OCI-LY7 (cell line): ENCODE measurements at regions not wholly inside any gene's neighbourhood (a gene's known extent, or its start where the extent isn't known, plus 50 kb on each side); places are given as distances from the start of the nearest gene placed in this dataset.

Source experiments
- BruUV-seq: library from RNA; stranded (reverse); fragments of 400-500 nt; replicated peaks from 2 replicates; lab custom pipeline; 2021; lab: Mats Ljungman, UMichigan
- CTCF ChIA-PET: fragments of 300-600 bp; sonication (Branson Sonifier 250); formaldehyde crosslinking; loops from one replicate; lab custom pipeline; 2022; ENCODE audit warnings: antibody characterized with exemption; ENCODE audit not compliant: unreplicated experiment; lab: Charles Lee
- POLR2A ChIA-PET: fragments of 300-600 bp; sonication (Branson Sonifier 250); formaldehyde crosslinking; loops from one replicate; lab custom pipeline; 2022; ENCODE audit warnings: antibody characterized with exemption; lab: Charles Lee
- DNase-seq: peaks from one replicate; pipeline ENCODE4 v3.0.0-alpha.2; 2015; ENCODE audit warnings: low spot score
- H2AFZ ChIP-seq: fragments of 200-600 bp; sonication (generic), shearing (Covaris generic); 2 replicates; pipeline ENCODE4 v1.6.1; 2014; ENCODE audit warnings: mild to moderate bottlenecking, antibody characterized with exemption, low read length, moderate library complexity
- H3K27ac ChIP-seq: fragments of 200-600 bp; sonication (generic); 2 replicates; pipeline ENCODE4 v1.5.1; 2014; ENCODE audit warnings: mixed run types, low read depth, mild to moderate bottlenecking, moderate library complexity, low read length, inconsistent platforms; ENCODE audit not compliant: poor library complexity, severe bottlenecking
- H3K36me3 ChIP-seq: fragments of 200-600 bp; sonication (generic); 2 replicates; pipeline ENCODE4 v1.6.1; 2014; ENCODE audit warnings: mild to moderate bottlenecking, antibody characterized with exemption, low read length, moderate library complexity, mixed read lengths; ENCODE audit not compliant: insufficient read depth
- H3K4me1 ChIP-seq: fragments of 200-600 bp; sonication (generic); 2 replicates; pipeline ENCODE4 v1.5.1; 2014; ENCODE audit warnings: mild to moderate bottlenecking, low read length; ENCODE audit not compliant: insufficient read depth, poor library complexity, severe bottlenecking
- H3K4me2 ChIP-seq: fragments of 200-600 bp; sonication (generic); 2 replicates; pipeline ENCODE4 v1.6.1; 2014; ENCODE audit warnings: mild to moderate bottlenecking, low read length
- H3K4me3 ChIP-seq: fragments of 200-600 bp; sonication (generic); 2 replicates; pipeline ENCODE4 v1.5.1; 2014; ENCODE audit warnings: mild to moderate bottlenecking, low read depth, low read length; ENCODE audit not compliant: poor library complexity, severe bottlenecking
- H3K79me2 ChIP-seq: fragments of 200-600 bp; sonication (generic); 2 replicates; pipeline ENCODE4 v1.6.1; 2016; ENCODE audit warnings: low read depth, mild to moderate bottlenecking, low read length, moderate library complexity, mixed read lengths; ENCODE audit not compliant: insufficient read depth
- H3K9me2 ChIP-seq: fragments of 200-600 bp; sonication (generic); 2 replicates; pipeline ENCODE4 v1.6.1; 2016; ENCODE audit warnings: mild to moderate bottlenecking, low read length, mixed read lengths; ENCODE audit not compliant: insufficient read depth
- H3K9me3 ChIP-seq: fragments of 200-600 bp; sonication (generic); 2 replicates; pipeline ENCODE4 v1.6.1; 2014; ENCODE audit warnings: mild to moderate bottlenecking, mixed run types, low read length, mixed read lengths
- H4K20me1 ChIP-seq: fragments of 200-600 bp; sonication (generic); 2 replicates; pipeline ENCODE4 v1.6.1; 2014; ENCODE audit warnings: mild to moderate bottlenecking, antibody characterized with exemption, low read length, moderate library complexity, mixed read lengths; ENCODE audit not compliant: insufficient read depth
- CTCF ChIP-seq: fragments of 200-600 bp; sonication (generic); conservative IDR thresholded peaks from 2 replicates; pipeline ENCODE4 v1.5.1; 2014; ENCODE audit warnings: mild to moderate bottlenecking, antibody characterized with exemption, low read length, moderate library complexity, mixed read lengths
- EZH2phosphoT487 ChIP-seq: fragments of 200-600 bp; sonication (generic); IDR thresholded peaks from 2 replicates; pipeline ENCODE4 v1.6.1; 2018; ENCODE audit warnings: low read depth, borderline replicate concordance, mild to moderate bottlenecking, mixed run types, antibody characterized with exemption, low read length, moderate library complexity, mixed read lengths
- intact Hi-C: fragments of 100-400 bp; cut with micrococcal nuclease; formaldehyde crosslinking; loops from one replicate; pipeline ENCODE4 v1.10.0; 2022; ENCODE audit not compliant: unreplicated experiment

GRCh38 chr2:180334514-180334913, 327.4 kb upstream of the CWC22 start:
- peak; percentile 81 for DNase-seq
- POLR2A ChIA-PET: interaction anchor here (1.2 to 1.3 kb wide), 2 partner anchors 15 to 27 kb away, joined by 3 to 5 read pairs; no protein-coding TSS in a partner anchor
- no peaks in the 10 kb centered on the region for H3K9me2 ChIP-seq

GRCh38 chr2:180328795-180329422, 321.8 kb upstream of the CWC22 start:
- Histone ChIP-seq H3K36me3 (no peaks in the 10 kb centered on the region), H3K9me3 (no peaks in the 10 kb centered on the region; the same call in 1 of the 2 replicates), H3K27ac (no peak overlapping the region), H3K4me2 (no peak overlapping the region), H2AFZ (no peak overlapping the region), H3K9me2 (no peaks in the 10 kb centered on the region), H4K20me1 (no peaks in the 10 kb centered on the region), H3K79me2 (no peaks in the 10 kb centered on the region), H3K4me3 (no peak overlapping the region), H3K4me1 (peaks cover 2% of the 10 kb centered on the region)
- intact Hi-C loops: no loop called here
- TF ChIP-seq CTCF (no peak), EZH2phosphoT487 (no peak)
- POLR2A ChIA-PET: interaction anchor here (1.5 kb wide), 1 partner anchor 31 kb away, joined by 5 read pairs; no protein-coding TSS in a partner anchor
- CTCF ChIA-PET: no interaction called here
- BruUV-seq: no TSS peak
- no peak for DNase-seq

More at GRCh38 chr2:180334514-180334913, 327.4 kb upstream of the CWC22 start:
- Histone ChIP-seq H3K9me3 (peaks cover 36% of the 10 kb centered on the region), H3K27ac (peak overlapping the region; percentile 78), H3K4me3 (no peak overlapping the region), H3K79me2 (no peaks in the 10 kb centered on the region), H3K36me3 (peaks cover 3% of the 10 kb centered on the region; the same call in 1 of the 2 replicates), H3K4me2 (peak overlapping the region; percentile 42), H2AFZ (peak overlapping the region; percentile 35; the same call in 1 of the 2 replicates), H4K20me1 (no peaks in the 10 kb centered on the region), H3K4me1 (peaks cover 18% of the 10 kb centered on the region)
- intact Hi-C loops: no loop called here
- CTCF ChIA-PET: no interaction called here
- TF ChIP-seq EZH2phosphoT487 (no peak), CTCF (no peak)
- BruUV-seq: no TSS peak

GRCh38 chr2:180327185-180327584, 320.1 kb upstream of the CWC22 start:
- H3K9me2 ChIP-seq: no peaks in the 10 kb centered on the region
- no peaks in the 10 kb centered on the region for H3K36me3 ChIP-seq
- CTCF ChIA-PET: no interaction called here
- POLR2A ChIA-PET: no interaction called here
- no peak for TF ChIP-seq EZH2phosphoT487
- no peak for TF ChIP-seq CTCF
- no peak overlapping the region for H3K4me3 ChIP-seq
- no peak overlapping the region for H3K27ac ChIP-seq
- H3K4me1 ChIP-seq: no peaks in the 10 kb centered on the region
- BruUV-seq: no TSS peak
- H2AFZ ChIP-seq: no peak overlapping the region
- no peaks in the 10 kb centered on the region for H3K9me3 ChIP-seq
- intact Hi-C loops: no loop called here
- H4K20me1 ChIP-seq: no peaks in the 10 kb centered on the region
- no peaks in the 10 kb centered on the region for H3K79me2 ChIP-seq
- DNase-seq: no peak
- no peak overlapping the region for H3K4me2 ChIP-seq
